Calu3 (cell line): ENCODE measurements at regions not wholly inside any gene's neighbourhood (a gene's known extent, or its start where the extent isn't known, plus 50 kb on each side); places are given as distances from the start of the nearest gene placed in this dataset.

Experiments
- BruUV-seq: library from RNA; stranded (reverse); fragments of 400-500 nt; replicated peaks from 2 replicates; lab custom pipeline; 2021; lab: Mats Ljungman, UMichigan
- CTCF ChIA-PET: fragments of 300-600 bp; sonication (Branson Sonifier 250); formaldehyde crosslinking; loops from one replicate; lab custom pipeline; 2022; ENCODE audit warnings: antibody characterized with exemption; lab: Charles Lee
- DNase-seq: peaks from one replicate; pipeline ENCODE4 v3.0.0; 2022
- H3K27ac Mint-ChIP-seq: one replicate; pipeline ENCODE4 v1.8.0; 2022; ENCODE audit warnings: mixed read lengths; ENCODE audit not compliant: unreplicated experiment
- H3K27me3 Mint-ChIP-seq: one replicate; pipeline ENCODE4 v1.8.0; 2022; ENCODE audit warnings: mixed read lengths; ENCODE audit not compliant: unreplicated experiment
- H3K36me3 Mint-ChIP-seq: one replicate; pipeline ENCODE4 v1.8.0; 2022; ENCODE audit warnings: mild to moderate bottlenecking, moderate library complexity, mixed read lengths; ENCODE audit not compliant: insufficient read depth, unreplicated experiment
- H3K4me1 Mint-ChIP-seq: one replicate; pipeline ENCODE4 v1.8.0; 2022; ENCODE audit warnings: mild to moderate bottlenecking, low read depth, mixed read lengths; ENCODE audit not compliant: unreplicated experiment
- H3K4me3 Mint-ChIP-seq: one replicate; pipeline ENCODE4 v1.8.0; 2022; ENCODE audit warnings: mild to moderate bottlenecking, low read depth, moderate library complexity, mixed read lengths; ENCODE audit not compliant: unreplicated experiment
- H3K9me3 Mint-ChIP-seq: one replicate; pipeline ENCODE4 v1.8.0; 2022; ENCODE audit warnings: low read depth, mixed read lengths; ENCODE audit not compliant: unreplicated experiment
- intact Hi-C: fragments of 100-400 bp; cut with micrococcal nuclease; formaldehyde crosslinking; loops from one replicate; pipeline ENCODE4 v1.10.0; 2022; ENCODE audit not compliant: unreplicated experiment
- TF ChIP-seq, protein P1 (sequence below): fragments of 200-600 bp; IDR thresholded peaks from one replicate; pipeline ENCODE4 v1.8.0; 2022; ENCODE audit warnings: antibody characterized with exemption; ENCODE audit not compliant: unreplicated experiment

DNA sequence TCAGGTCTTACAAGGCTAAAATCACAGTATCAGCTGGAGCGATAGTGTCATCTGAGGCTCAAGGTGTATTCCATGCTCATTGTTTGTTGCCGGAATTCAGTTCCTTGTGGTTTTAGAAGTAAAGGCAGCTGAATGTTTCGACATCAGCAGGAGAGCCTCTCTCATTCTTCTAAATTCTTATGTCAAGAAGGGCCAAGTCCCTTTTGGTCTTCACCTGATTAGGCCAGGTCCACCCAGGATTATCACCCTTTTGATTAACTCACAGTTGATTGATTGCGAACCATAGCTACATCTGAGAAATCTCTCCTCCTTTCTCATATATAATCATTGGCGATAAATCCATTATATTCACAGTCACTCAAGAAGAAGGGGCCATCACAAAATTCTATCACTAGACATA lies 806.7 kb upstream of the PRMT6 start:
- H3K4me1 Mint-ChIP-seq, result no peaks in the 10 kb centered on the region
- H3K27me3 Mint-ChIP-seq, result no peaks in the 10 kb centered on the region
- no peak for DNase-seq
- peaks cover 5% of the 10 kb centered on the region for H3K9me3 Mint-ChIP-seq
- intact Hi-C loops, result no loop called here
- no peak overlapping the region for H3K27ac Mint-ChIP-seq
- H3K36me3 Mint-ChIP-seq, result no peaks in the 10 kb centered on the region
- no peak overlapping the region for H3K4me3 Mint-ChIP-seq
- TF ChIP-seq, protein P1, sequence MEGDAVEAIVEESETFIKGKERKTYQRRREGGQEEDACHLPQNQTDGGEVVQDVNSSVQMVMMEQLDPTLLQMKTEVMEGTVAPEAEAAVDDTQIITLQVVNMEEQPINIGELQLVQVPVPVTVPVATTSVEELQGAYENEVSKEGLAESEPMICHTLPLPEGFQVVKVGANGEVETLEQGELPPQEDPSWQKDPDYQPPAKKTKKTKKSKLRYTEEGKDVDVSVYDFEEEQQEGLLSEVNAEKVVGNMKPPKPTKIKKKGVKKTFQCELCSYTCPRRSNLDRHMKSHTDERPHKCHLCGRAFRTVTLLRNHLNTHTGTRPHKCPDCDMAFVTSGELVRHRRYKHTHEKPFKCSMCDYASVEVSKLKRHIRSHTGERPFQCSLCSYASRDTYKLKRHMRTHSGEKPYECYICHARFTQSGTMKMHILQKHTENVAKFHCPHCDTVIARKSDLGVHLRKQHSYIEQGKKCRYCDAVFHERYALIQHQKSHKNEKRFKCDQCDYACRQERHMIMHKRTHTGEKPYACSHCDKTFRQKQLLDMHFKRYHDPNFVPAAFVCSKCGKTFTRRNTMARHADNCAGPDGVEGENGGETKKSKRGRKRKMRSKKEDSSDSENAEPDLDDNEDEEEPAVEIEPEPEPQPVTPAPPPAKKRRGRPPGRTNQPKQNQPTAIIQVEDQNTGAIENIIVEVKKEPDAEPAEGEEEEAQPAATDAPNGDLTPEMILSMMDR, result no peak
- CTCF ChIA-PET, result no interaction called here
- no TSS peak for BruUV-seq

DNA sequence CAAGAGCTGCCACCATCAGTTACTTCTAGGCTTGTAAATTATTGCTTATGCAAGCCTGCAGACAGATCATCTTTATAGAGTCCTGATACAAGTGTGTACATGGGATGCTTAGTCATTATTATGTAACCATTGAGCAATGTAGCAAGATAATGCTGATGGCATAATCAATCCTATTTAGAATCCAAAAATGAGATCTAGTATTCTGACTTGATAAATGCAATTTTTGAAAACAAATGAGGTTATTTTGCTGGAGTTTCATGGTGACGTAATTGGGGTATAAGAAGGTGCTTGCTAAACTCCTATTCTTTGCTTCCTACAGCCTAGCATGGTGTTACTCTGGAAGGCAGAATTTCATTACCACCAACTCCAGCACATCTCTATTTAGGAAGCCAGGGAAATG lies 801.7 kb upstream of the PRMT6 start:
- CTCF ChIA-PET, result no interaction called here
- H3K36me3 Mint-ChIP-seq, result no peaks in the 10 kb centered on the region
- peaks cover 7% of the 10 kb centered on the region for H3K9me3 Mint-ChIP-seq
- DNase-seq, result no peak
- no peaks in the 10 kb centered on the region for H3K4me1 Mint-ChIP-seq
- TF ChIP-seq, protein P1, result no peak
- H3K27ac Mint-ChIP-seq, result no peak overlapping the region
- no TSS peak for BruUV-seq
- no peaks in the 10 kb centered on the region for H3K27me3 Mint-ChIP-seq
- intact Hi-C loops, result no loop called here
- H3K4me3 Mint-ChIP-seq, result no peak overlapping the region

DNA sequence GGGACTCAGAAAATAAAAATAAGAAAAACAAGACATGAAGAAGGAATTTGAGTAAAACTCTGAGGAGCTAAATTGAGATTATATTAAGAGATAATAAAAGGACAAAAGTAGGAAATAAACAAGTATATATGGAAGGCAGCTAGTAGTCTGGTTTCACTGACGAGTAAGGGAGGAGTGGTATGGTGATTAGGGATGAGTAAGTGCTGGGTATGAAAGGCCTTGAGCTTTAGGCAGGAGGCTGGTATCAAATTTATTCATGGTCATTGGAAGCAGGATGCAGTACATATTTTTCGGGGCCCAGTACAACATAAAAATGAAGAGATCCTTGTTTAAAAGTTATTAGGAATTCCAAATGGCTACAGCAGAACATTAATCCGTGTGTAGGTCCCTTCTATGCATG lies 789.7 kb upstream of the PRMT6 start:
- peaks cover 16% of the 10 kb centered on the region for H3K9me3 Mint-ChIP-seq
- H3K27me3 Mint-ChIP-seq, result no peaks in the 10 kb centered on the region
- H3K4me3 Mint-ChIP-seq, result no peak overlapping the region
- DNase-seq, result no peak
- BruUV-seq, result no TSS peak
- TF ChIP-seq, protein P1, result no peak
- no peaks in the 10 kb centered on the region for H3K36me3 Mint-ChIP-seq
- CTCF ChIA-PET, result no interaction called here
- H3K27ac Mint-ChIP-seq, result no peak overlapping the region
- H3K4me1 Mint-ChIP-seq, result no peaks in the 10 kb centered on the region
- intact Hi-C loops, result no loop called here

DNA sequence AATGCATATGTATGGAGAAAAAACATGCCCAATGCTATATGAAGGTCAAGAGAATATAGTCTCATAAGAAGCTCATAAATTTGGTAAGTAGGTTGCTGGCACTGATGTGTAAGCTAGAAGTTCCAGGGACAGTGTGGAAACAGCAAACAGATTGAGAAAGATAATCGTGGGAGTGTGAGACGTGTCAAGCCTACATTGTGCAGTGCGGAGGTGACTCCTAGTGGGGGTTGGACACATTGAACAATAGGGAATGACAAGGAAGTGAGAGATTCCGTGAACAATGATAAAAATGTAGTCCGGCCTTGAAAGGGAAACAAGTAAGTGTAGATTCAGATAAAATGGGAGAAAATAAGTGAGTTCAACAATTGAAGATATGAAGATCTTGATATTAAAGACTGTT lies 788.4 kb upstream of the PRMT6 start:
- Mint-ChIP-seq H3K4me3 (no peak overlapping the region), H3K27ac (no peak overlapping the region), H3K27me3 (no peaks in the 10 kb centered on the region), H3K4me1 (no peaks in the 10 kb centered on the region), H3K36me3 (no peaks in the 10 kb centered on the region), H3K9me3 (peaks cover 16% of the 10 kb centered on the region)
- TF ChIP-seq, protein P1, result no peak
- no TSS peak for BruUV-seq
- intact Hi-C loops, result no loop called here
- no peak for DNase-seq
- CTCF ChIA-PET, result no interaction called here

DNA sequence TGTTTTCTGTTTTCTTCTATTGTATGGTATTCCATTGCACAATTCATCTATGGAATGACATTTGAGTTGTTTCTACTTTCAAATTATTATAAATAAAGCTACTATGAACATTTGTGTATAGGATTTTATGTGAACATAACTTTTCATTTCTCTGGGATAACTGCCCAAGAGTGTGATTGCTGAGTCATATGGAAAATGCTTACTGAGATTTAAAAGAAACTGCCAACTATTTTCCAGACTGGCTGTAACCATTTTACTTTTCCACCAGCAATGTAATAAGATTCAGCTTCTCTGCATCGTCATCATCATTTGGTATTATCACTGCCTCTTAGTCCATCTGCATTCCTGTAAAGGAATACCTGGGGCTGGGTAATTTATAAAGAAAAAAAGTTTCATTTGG lies 779.6 kb upstream of the PRMT6 start:
- Mint-ChIP-seq H3K4me1 (no peaks in the 10 kb centered on the region), H3K9me3 (peaks cover 3% of the 10 kb centered on the region), H3K27ac (no peak overlapping the region), H3K4me3 (no peak overlapping the region), H3K36me3 (no peaks in the 10 kb centered on the region), H3K27me3 (no peaks in the 10 kb centered on the region)
- intact Hi-C loops, result no loop called here
- CTCF ChIA-PET, result no interaction called here
- no peak for DNase-seq
- no TSS peak for BruUV-seq
- TF ChIP-seq, protein P1, result no peak
